IMR-90 (cell line): ENCODE measurements at regions not wholly inside any gene's neighbourhood (a gene's known extent, or its start where the extent isn't known, plus 50 kb on each side); places are given as distances from the start of the nearest gene placed in this dataset.
A peak's percentile ranks its signal among the peaks of the same experiment; 100 is the strongest.

Experiments
- ATAC-seq: fragments of 200-7000 bp; cut with Tn5 transposase; 2 replicates; pipeline ENCODE4 v1.9.1; 2020; ENCODE audit warnings: low read depth, mild to moderate bottlenecking, moderate library complexity
- BruUV-seq: library from RNA; stranded (reverse); fragments of 400-500 nt; replicated peaks from 2 replicates; lab custom pipeline; 2021; lab: Mats Ljungman, UMichigan
- CTCF ChIA-PET: fragments of 300-600 bp; formaldehyde crosslinking; extraction: SDS; loops from one replicate; lab custom pipeline; 2021; ENCODE audit warnings: antibody characterized with exemption; lab: Yijun Ruan, JAX
- POLR2A ChIA-PET: fragments of 300-600 bp; sonication (Branson Sonifier 250); formaldehyde crosslinking; loops from one replicate; lab custom pipeline; 2022; ENCODE audit warnings: antibody characterized with exemption; ENCODE audit not compliant: unreplicated experiment; lab: Charles Lee
- DNase-seq: peaks from one replicate; pipeline ENCODE4 v3.0.0; 2013
- H2AFZ ChIP-seq: replicated peaks from 2 replicates; pipeline ENCODE3; 2013; ENCODE audit warnings: low read length, mild to moderate bottlenecking; ENCODE audit not compliant: poor library complexity
- H2AK5ac ChIP-seq: 2 replicates; pipeline ENCODE4 v1.6.1; 2013; ENCODE audit warnings: low read depth, low read length, inconsistent platforms
- H2AK9ac ChIP-seq: replicated peaks from 2 replicates; pipeline ENCODE3; 2013; ENCODE audit warnings: mild to moderate bottlenecking, low read depth, low read length, moderate library complexity; ENCODE audit not compliant: poor library complexity
- H2BK120ac ChIP-seq: 2 replicates; pipeline ENCODE4 v1.6.1; 2013; ENCODE audit warnings: low read depth, low read length, inconsistent platforms
- H2BK15ac ChIP-seq: 3 replicates; pipeline ENCODE4 v1.6.1; 2013; ENCODE audit warnings: low read depth, low read length, inconsistent platforms
- H2BK20ac ChIP-seq: 2 replicates; pipeline ENCODE4 v1.6.1; 2013; ENCODE audit warnings: low read depth, mild to moderate bottlenecking, inconsistent platforms, low read length, moderate library complexity
- H2BK5ac ChIP-seq: 2 replicates; pipeline ENCODE4 v1.6.1; 2013; ENCODE audit warnings: mild to moderate bottlenecking, low read depth, low read length, inconsistent platforms; ENCODE audit not compliant: poor library complexity, severe bottlenecking
- H3K14ac ChIP-seq: replicated peaks from 2 replicates; pipeline ENCODE4 v1.6.1; 2013; ENCODE audit warnings: low read depth, low read length, inconsistent platforms
- H3K18ac ChIP-seq: 2 replicates; pipeline ENCODE4 v1.6.1; 2013; ENCODE audit warnings: low read depth, low read length, control low read depth
- H3K23ac ChIP-seq: 2 replicates; pipeline ENCODE4 v1.6.1; 2013; ENCODE audit warnings: low read depth, low read length, inconsistent platforms
- H3K27ac ChIP-seq: 2 replicates; pipeline ENCODE4 v1.5.1; 2013; ENCODE audit warnings: mild to moderate bottlenecking, control low read depth, low read length; ENCODE audit not compliant: insufficient read depth
- H3K27me3 ChIP-seq: 2 replicates; pipeline ENCODE4 v1.6.1; 2013; ENCODE audit warnings: low read length; ENCODE audit not compliant: control insufficient read depth, insufficient read depth
- H3K36me3 ChIP-seq: 2 replicates; pipeline ENCODE4 v1.6.1; 2013; ENCODE audit warnings: low read length, mixed read lengths; ENCODE audit not compliant: control insufficient read depth, insufficient read depth
- H3K4ac ChIP-seq: 2 replicates; pipeline ENCODE4 v1.6.1; 2013; ENCODE audit warnings: low read depth, low read length, inconsistent platforms
- H3K4me1 ChIP-seq: 2 replicates; pipeline ENCODE4 v1.6.1; 2013; ENCODE audit warnings: low read length, mixed read lengths; ENCODE audit not compliant: control insufficient read depth, insufficient read depth
- H3K4me2 ChIP-seq: 2 replicates; pipeline ENCODE4 v1.6.1; 2013; ENCODE audit warnings: low read depth, mild to moderate bottlenecking, control low read depth, low read length, moderate library complexity
- H3K4me3 ChIP-seq: 2 replicates; pipeline ENCODE4 v1.5.1; 2013; ENCODE audit warnings: low read depth, mild to moderate bottlenecking, control low read depth, low read length, moderate library complexity; ENCODE audit not compliant: insufficient read depth
- H3K56ac ChIP-seq: 2 replicates; pipeline ENCODE4 v1.6.1; 2013; ENCODE audit warnings: low read length, inconsistent platforms; ENCODE audit not compliant: insufficient read depth; ENCODE audit errors: extremely low read depth
- H3K79me1 ChIP-seq, 2 experiments: 2 replicates each; pipeline ENCODE4 v1.6.1; 2013; ENCODE audit warnings: low read length in 2 of 2, inconsistent platforms in 1 of 2, low read depth in 1 of 2
- H3K9ac ChIP-seq: 2 replicates; pipeline ENCODE4 v1.6.1; 2013; ENCODE audit warnings: low read depth, low read length, control low read depth
- H3K9me1 ChIP-seq: 2 replicates; pipeline ENCODE4 v1.6.1; 2013; ENCODE audit warnings: low read length, inconsistent platforms; ENCODE audit not compliant: insufficient read depth
- H3K9me3 ChIP-seq: 2 replicates; pipeline ENCODE4 v1.6.1; 2013; ENCODE audit warnings: low read length; ENCODE audit not compliant: control insufficient read depth, insufficient read depth
- H4K20me1 ChIP-seq: 2 replicates; pipeline ENCODE4 v1.6.1; 2013; ENCODE audit warnings: low read length, inconsistent platforms; ENCODE audit not compliant: insufficient read depth
- H4K5ac ChIP-seq: 2 replicates; pipeline ENCODE4 v1.6.1; 2013; ENCODE audit warnings: mild to moderate bottlenecking, low read depth, low read length, control low read depth
- H4K8ac ChIP-seq, 2 experiments: 2 replicates each; pipeline ENCODE4 v1.6.1; 2013; ENCODE audit warnings: low read depth in 2 of 2, low read length in 2 of 2, control low read depth in 1 of 2, inconsistent platforms in 1 of 2
- H4K91ac ChIP-seq: 2 replicates; pipeline ENCODE4 v1.6.1; 2013; ENCODE audit warnings: low read depth, low read length, inconsistent platforms; ENCODE audit not compliant: insufficient read depth
- FOS ChIP-seq: fragments of 150-350 bp; IDR thresholded peaks from 2 replicates; pipeline ENCODE4 v1.6.1; 2016; ENCODE audit warnings: low read depth, low read length
- MAZ ChIP-seq: IDR thresholded peaks from 2 replicates; pipeline ENCODE4 v1.6.1; 2012; ENCODE audit warnings: low read depth, mild to moderate bottlenecking, low read length, improper control_type of control experiment, moderate library complexity, borderline replicate concordance
- RAD21 ChIP-seq: IDR thresholded peaks from 2 replicates; pipeline ENCODE4 v1.6.1; 2012; ENCODE audit warnings: low read length, improper control_type of control experiment
- WGBS, 2 experiments: methylation state at CpG; one replicate each; pipeline versions ENCODE4 v1.1.5 to v1.1.7; 2013; ENCODE audit warnings: missing lambda C conversion rate in 2 of 2; ENCODE audit not compliant: insufficient read length in 1 of 2; ENCODE audit errors: extremely low coverage in 2 of 2; 5-methylcytosine and 5-hydroxymethylcytosine counted together
- dilution Hi-C: fragments of 300-500 bp; cut with HindIII; formaldehyde crosslinking; loops from one replicate; pipeline ENCODE4 v1.14.3; 2018; ENCODE audit warnings: low sequenced_read_pairs; ENCODE audit not compliant: unreplicated experiment
- in situ Hi-C: fragments of 300-500 bp; cut with MboI; formaldehyde crosslinking; loops from 3 replicates; pipeline ENCODE4 v1.14.3; 2019; ENCODE audit warnings: low sequenced_read_pairs, inconsistent platforms, mixed read lengths
- intact Hi-C: fragments of 100-400 bp; cut with micrococcal nuclease; formaldehyde crosslinking; loops from 2 replicates; pipeline ENCODE4 v1.10.0; 2022

- no peaks in the 10 kb centered on the region for H3K27me3 ChIP-seq
- no peaks in the 10 kb centered on the region for H3K36me3 ChIP-seq
- no peak overlapping the region for H2AK9ac ChIP-seq
- no peak overlapping the region for H4K91ac ChIP-seq
- intact Hi-C loops (no loop called here), in situ Hi-C loops (no loop called here), dilution Hi-C loops (no loop called here)
- no peaks in the 10 kb centered on the region for H3K79me1 ChIP-seq
- H3K23ac ChIP-seq: 0 out of 2 replicates have a peak overlapping the region, but pooled peaks have one; percentile 20
- no peak overlapping the region for H3K9ac ChIP-seq
- DNase-seq (peak; percentile 21), ATAC-seq (peak; percentile 53; the same call in 1 of the 2 replicates)
- no peaks in the 10 kb centered on the region for H4K20me1 ChIP-seq
- WGBS, 2 experiments: no CpG with 5 or more reads among the region's 1 CpG
- no peaks in the 10 kb centered on the region for H3K9me1 ChIP-seq
- no peak overlapping the region for H4K5ac ChIP-seq
- CTCF ChIA-PET: interaction anchor here (1.7 kb wide), 1 partner anchor 14 kb away, joined by 5 read pairs; no protein-coding TSS in a partner anchor
- H2BK15ac ChIP-seq: no peak overlapping the region
- H2BK5ac ChIP-seq: peak overlapping the region; percentile 19
- H2AFZ ChIP-seq: no peak overlapping the region
- H2AK5ac ChIP-seq: no peak overlapping the region
- H2BK20ac ChIP-seq: no peak overlapping the region
- no peak overlapping the region for H3K27ac ChIP-seq
- no peak overlapping the region for H3K4me3 ChIP-seq
- TF ChIP-seq MAZ: no peak
- no peak for TF ChIP-seq FOS
- TF ChIP-seq RAD21: no peak
- no peak overlapping the region for H3K4ac ChIP-seq
- no peak overlapping the region for H2BK120ac ChIP-seq
- POLR2A ChIA-PET: no interaction called here
- no peaks in the 10 kb centered on the region for H3K9me3 ChIP-seq
- H3K18ac ChIP-seq: no peak overlapping the region
- no peak overlapping the region for H3K56ac ChIP-seq
- 0 out of 4 replicates have a peak overlapping the region, but pooled peaks of 1 of the 2 experiments have one; percentile 32 for H4K8ac ChIP-seq
- BruUV-seq: no TSS peak
- no peaks in the 10 kb centered on the region for H3K4me1 ChIP-seq
- peak overlapping the region; percentile 65; the same call in 1 of the 2 replicates for H3K14ac ChIP-seq
- no peak overlapping the region for H3K4me2 ChIP-seq
These were observed 202.1 kb upstream of the KITLG start for GRCh38 chr12:88782351-88782750.
